T-helper 1 cell treated with Interleukin-12 subunit alpha and Interleukin-12 subunit beta and Interleukin-4 antibody, amounts not matched to agents 30 ng/mL and 1 ng/mL, for 36 hours (primary cell): ENCODE measurements at regions not wholly inside any gene's neighbourhood (a gene's known extent, or its start where the extent isn't known, plus 50 kb on each side); places are given as distances from the start of the nearest gene placed in this dataset.
"Not testable (repeated sequence)": the region's sequence is repeated elsewhere in the genome, so short reads cannot be mapped to it uniquely, and the experiment has no call there.

Source experiments
- intact Hi-C: fragments of 100-400 bp; cut with micrococcal nuclease; formaldehyde crosslinking; loops from one replicate; pipeline ENCODE4 v1.15.1; 2024

DNA sequence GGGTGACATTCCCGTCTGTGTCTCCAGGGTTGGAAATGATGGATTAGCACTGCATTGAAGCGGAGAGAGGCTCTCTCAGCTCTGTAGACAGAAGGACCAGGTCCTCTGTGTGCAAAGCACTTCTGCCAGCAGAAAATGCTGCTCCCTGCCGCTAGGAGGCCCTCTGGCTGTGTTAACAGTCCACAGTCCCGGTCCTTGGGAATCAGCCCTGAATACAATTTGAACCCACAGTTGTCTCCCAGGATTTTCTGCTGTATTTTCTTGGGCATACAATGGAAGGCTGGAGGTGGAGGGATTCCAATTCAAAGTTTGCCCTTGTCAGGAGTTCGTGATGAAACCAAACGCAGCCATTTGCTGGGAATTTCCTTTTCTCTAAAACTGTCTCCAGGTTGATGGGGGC, 205.2 kb downstream of the GLRX3 start:
- intact Hi-C loops, result no loop called here

GRCh38 chr10:130345728-130346127, 209.5 kb downstream of the GLRX3 start:
- intact Hi-C loops, result no loop called here

DNA sequence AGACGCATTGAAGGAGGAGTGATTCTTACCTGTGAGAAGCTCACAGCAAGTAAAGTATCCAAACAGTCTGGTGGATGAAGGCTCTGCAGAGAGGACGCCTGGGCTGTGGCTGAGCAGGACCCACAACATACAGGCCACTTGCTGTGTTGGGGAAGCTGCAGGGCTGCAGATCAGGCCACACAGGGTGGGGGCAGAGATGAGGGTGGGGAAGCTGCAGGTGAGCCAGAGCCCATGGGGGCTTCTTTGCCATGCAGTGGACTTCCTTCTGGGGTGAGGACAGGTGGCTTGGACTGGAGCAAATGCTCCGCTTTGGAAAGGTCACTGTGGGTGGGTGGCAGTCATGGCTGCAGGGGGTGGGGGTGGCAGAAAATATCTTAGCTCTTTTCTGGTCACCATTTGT, 214.8 kb downstream of the GLRX3 start:
- intact Hi-C loops, result no loop called here

GRCh38 chr10:130351466-130352290, 215.5 kb downstream of the GLRX3 start:
- intact Hi-C loops, result no loop called here

DNA sequence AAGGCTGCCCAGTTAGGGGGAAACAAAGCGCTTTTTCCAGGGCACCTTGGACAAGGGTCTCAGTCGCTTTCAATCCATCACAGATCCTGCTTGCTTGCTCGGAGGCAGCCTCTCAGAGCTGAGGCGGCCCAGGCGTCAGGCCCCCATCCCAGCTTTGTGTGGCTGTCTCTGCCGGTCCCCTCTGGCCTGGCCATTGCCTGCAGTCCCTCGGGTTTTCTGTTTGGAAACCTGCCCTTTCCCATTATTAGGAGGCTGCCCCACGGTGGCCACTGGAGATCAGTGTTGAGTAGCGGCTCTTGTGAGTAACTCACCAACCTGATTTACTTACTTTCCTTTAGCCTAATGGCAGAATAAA, 216.1 kb downstream of the GLRX3 start:
- intact Hi-C loops, result no loop called here

DNA sequence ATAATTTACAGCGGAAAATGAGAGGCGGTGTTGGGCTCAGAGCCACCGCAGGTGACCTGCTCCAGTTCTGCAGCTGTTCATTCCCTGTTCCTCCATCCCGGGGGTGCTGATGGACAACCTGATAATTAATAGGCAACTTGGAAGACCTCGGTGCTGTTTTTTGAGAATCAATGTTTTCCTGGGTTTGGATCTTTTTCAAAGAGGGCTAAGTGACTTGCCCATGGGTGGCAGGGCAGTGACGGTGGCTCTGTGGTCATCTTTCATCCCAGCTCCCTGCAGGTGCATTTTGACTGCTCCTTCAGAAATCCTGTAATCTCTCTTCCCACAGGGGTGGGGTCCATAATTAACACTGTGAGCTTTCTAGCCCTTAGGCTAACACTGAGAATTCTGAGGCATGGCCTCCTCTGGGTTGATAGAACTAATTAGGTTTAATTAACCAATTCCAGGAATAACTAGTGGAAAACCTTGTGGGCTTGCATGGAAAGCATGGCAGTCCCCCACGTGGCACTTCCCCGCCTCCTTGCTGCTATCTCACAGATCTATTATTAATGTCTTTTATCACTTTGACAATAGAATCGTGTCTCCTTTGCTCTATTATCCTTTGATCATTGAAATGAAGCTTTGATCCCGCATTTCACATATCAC, 217.9 kb downstream of the GLRX3 start:
- intact Hi-C loops, result no loop called here

DNA sequence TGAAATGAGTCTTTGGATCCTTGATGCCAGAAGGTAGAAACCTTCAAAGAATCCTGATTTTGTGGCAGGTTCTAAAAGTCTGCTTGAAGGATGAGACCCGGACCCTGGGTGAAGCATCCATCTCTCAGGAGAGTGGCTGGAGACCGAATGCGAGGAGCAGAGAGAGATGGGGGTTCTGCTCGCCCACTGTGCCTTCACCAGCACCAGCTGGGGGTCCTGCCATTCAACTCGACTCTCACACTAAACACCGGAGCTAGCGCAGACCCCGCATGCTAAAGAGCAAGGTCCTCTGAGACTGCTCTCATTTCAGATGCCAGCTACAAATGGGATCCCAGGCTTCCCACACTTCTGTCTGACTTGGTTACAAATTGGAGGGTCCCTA, 218.4 kb downstream of the GLRX3 start:
- intact Hi-C loops, result no loop called here

DNA sequence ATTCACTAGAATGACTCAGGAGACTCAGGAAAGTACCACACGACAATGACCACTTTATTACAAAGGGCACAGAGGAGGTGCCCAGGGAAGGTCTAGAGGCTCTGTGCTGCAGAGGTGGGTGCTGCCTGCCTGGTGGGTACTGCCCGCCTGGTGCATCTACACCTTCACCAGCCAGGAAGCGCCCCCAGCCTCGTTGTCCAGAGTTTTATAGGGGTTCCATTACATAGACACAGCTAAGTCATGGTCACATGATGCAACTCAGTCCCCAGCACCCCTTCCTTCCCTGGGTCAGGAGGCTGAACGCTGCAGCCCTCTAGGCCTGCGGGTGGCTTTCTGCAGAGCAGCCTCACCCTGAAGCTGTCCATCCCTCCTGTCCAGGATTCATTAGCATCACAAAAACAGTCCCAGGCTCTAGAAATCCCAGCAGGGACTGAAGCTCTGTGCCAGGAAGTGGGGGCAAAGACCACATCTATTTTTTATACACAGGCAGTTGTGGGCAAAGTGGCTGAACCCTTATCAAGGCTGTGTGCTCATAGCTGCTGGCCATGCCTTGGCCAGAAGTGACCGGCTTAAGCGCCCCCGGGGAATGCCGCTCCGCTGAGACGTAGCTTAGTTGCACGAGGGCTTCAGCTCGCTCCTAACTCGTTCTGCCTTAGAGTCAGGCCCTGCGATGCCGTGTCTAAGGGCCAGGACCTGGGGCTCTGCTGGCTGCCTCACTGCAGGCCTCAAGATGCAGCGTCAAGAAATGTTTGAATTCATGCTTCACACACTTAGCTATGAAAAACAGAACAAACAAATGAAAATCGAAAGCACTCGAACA, 219.0 kb downstream of the GLRX3 start:
- intact Hi-C loops, result no loop called here

DNA sequence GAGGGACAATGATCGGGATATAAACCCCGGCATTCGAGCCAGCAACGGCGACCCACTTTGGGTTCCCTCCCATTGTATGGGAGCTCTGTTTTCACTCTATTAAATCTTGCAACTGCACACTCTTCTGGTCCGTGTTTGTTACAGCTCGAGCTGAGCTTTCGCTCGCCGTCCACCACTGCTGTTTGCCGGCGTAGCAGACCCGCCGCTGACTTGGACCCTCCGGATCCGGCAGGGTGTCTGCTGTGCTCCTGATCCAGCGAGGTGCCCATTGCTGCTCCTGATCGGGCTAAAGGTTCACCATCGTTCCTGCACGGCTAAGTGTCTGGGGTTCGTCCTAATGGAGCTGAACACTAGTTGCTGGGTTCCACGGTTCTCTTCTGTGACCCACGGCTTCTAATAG, 220.2 kb downstream of the GLRX3 start:
- intact Hi-C loops, result not testable (repeated sequence)

DNA sequence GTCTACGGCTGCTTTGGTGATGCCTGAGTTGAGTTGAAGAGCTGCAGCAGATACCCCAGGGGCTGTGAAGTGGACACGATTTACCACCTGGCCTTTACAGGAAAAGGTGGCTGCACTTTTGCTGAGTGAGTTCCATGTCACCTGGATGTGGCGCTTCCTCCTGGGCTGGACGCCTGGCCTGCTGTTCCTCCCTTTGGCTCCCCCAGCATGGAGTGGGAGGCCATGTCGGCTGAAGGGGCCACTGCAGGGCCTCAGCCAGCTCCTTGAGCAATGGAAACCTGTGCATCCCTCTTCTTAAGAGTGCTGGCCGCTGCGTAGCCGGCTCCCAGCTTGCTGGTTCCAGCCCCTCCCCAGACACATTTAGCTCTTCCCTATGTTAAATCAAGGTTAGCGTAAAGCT, 221.0 kb downstream of the GLRX3 start:
- intact Hi-C loops, result no loop called here

- intact Hi-C loops, result no loop called here
Observed at GRCh38 chr10:130357951-130358350, 221.8 kb downstream of the GLRX3 start.

- intact Hi-C loops, result no loop called here
Observed at GRCh38 chr10:130358981-130359650, 222.9 kb downstream of the GLRX3 start.

GRCh38 chr10:130359711-130360110, 223.5 kb downstream of the GLRX3 start:
- intact Hi-C loops, result no loop called here

DNA sequence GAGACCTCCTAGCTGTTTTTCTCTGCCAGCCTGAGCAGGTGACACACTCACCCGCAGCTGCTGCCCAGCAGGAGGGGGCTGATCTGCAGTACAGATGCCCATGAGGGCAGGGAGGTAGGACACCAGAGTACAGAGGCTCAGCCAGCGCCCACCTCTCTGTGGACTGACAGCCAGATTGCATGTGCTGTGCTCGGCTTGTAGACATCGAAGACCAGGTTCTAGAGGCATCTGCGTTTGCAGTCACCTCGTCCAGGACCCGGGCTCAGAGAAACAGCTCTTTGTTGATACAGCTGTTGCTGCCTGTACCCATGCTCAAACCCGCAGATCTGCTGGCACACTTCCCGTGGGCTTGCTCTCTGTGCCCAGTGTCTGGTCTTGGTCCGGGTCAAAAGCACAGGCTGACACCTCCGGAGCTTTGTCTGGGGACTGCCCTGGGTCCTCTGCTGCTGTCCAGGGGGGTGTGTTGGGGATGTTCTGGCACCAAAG, 224.7 kb downstream of the GLRX3 start:
- intact Hi-C loops, result no loop called here

DNA sequence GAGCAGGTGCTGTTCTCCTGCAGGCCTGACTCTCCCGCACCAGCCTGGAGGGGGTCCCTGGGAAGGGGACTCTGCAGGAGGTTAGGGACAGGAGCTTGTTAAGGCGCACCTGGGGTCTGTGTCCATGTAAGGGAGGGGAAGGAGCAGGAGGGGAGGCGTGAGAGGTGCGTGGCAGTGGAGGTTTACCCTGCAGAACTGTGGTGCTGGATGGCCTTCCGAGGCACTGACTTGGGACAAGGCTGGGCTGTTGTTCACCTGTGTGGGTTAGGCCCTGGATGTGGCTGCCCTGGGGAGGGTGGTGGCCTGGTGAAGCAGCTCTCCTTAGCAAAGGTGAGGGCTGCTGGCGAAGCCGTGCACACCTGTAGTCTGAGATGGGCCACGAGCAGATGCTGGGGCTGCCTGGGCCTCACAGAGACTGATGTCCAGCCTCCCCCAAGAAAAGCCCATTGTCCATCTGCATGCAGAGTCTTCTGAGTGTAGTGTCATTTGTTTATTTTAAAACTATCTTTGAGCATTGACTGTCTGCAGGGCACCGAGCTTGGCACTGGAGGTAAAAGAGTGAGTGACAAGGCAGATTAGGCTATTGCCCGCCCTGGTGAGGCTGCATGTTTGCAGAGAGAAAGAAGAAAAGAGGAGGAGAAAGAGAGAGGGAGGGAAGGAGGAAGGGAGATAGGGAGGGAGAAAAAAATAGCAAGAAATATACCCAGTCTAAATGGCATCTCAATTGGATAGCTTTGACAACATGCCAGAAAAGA, 225.3 kb downstream of the GLRX3 start:
- intact Hi-C loops, result no loop called here

DNA sequence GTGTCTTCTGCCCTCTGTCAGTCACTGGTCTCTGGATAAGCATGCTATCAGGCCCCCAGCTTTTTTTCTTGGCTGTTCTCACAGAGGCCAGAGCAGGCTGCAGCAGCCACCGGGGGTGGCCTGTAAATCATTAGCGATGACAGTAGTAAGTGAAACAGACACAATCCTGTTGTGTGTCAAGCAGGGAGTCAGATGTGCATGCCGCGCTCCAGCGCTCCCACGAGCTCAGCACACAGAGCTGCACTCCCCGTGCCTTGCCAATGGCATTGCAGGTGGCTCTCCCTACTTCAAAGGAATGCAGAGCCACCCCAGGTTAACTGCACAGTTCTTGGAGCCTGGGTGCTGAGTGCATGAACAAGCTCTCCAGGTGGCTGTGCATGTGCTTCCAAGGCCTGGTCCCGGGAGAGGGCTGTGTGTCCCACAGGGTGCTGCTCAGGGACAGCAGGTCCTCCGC, 226.1 kb downstream of the GLRX3 start:
- intact Hi-C loops, result no loop called here

DNA sequence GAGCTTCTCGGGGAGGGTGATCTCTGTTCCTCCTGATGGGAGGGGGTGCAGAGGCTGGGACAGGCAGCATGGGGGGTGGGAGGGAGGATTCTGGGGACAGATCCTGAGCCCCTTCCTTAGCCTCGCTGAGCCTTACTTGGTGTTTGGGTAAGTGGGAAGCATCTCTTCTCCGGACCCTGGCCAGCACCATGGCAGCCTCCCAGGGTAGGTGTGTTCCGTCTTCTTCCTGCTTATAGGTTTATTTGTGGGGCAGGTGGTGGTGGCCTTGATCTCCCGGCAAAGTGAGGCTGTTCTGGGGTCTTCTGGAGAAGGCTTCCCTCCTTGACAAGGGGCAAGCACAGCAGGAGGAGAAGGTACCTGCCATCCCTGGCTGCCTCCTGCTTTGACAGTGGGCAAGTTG, 226.9 kb downstream of the GLRX3 start:
- intact Hi-C loops, result no loop called here

- intact Hi-C loops, result no loop called here
Observed at GRCh38 chr10:130363899-130364445, 227.8 kb downstream of the GLRX3 start.

GRCh38 chr10:130364631-130365411, 228.6 kb downstream of the GLRX3 start:
- intact Hi-C loops, result no loop called here
